Endothelial cell of umbilical vein (primary cell): ENCODE measurements at regions not wholly inside any gene's neighbourhood (a gene's known extent, or its start where the extent isn't known, plus 50 kb on each side); places are given as distances from the start of the nearest gene placed in this dataset.

ENCODE experiments used
- BruUV-seq: library from RNA; stranded (reverse); fragments of 400-500 nt; replicated peaks from 2 replicates; lab custom pipeline; 2021; lab: Mats Ljungman, UMichigan
- CTCF ChIA-PET: fragments of 300-600, 350-600 bp; sonication (Branson Sonifier 250); formaldehyde crosslinking; loops from one replicate; lab custom pipeline; 2021; ENCODE audit warnings: antibody characterized with exemption, inconsistent platforms; lab: Charles Lee
- POLR2A ChIA-PET: fragments of 300-600, 350-600 bp; sonication (Branson Sonifier 250); formaldehyde crosslinking; loops from one replicate; lab custom pipeline; 2021; ENCODE audit warnings: antibody characterized with exemption, inconsistent platforms; lab: Charles Lee
- DNase-seq: peaks from one replicate; pipeline ENCODE4 v3.0.0-alpha.2; 2011; ENCODE audit warnings: low read depth, low spot score
- FAIRE-seq: peaks from 2 replicates; lab custom pipeline; 2011; peaks lifted over from hg19 to GRCh38; lab: Jason Lieb, UNC
- H2AFZ ChIP-seq: 2 replicates; pipeline ENCODE4 v1.6.0; 2012; ENCODE audit warnings: low read depth, low read length, control low read depth, inconsistent platforms
- H3K27ac ChIP-seq: 2 replicates; pipeline ENCODE4 v1.5.1; 2011; ENCODE audit warnings: low read depth, mild to moderate bottlenecking, control low read depth, low read length, moderate library complexity; ENCODE audit not compliant: insufficient read depth
- H3K27me3 ChIP-seq, 2 experiments: 2 replicates each; pipeline versions ENCODE4 v1.6.0 to v1.6.1; 2011; ENCODE audit warnings: low read length in 2 of 2, mixed read lengths in 1 of 2; ENCODE audit not compliant: control insufficient read depth in 2 of 2, insufficient read depth in 2 of 2
- H3K36me3 ChIP-seq, 2 experiments: 2 replicates in 1 of 2; 3 replicates in 1 of 2; pipeline ENCODE4 v1.5.1; 2011; ENCODE audit warnings: low read length in 2 of 2, mild to moderate bottlenecking in 1 of 2, moderate library complexity in 1 of 2; ENCODE audit not compliant: control insufficient read depth in 2 of 2, insufficient read depth in 2 of 2; ENCODE audit errors: extremely low read depth in 1 of 2
- H3K4me1 ChIP-seq: 3 replicates; pipeline ENCODE4 v1.5.1; 2011; ENCODE audit warnings: mild to moderate bottlenecking, low read length; ENCODE audit not compliant: control insufficient read depth, insufficient read depth; ENCODE audit errors: extremely low read depth
- H3K4me2 ChIP-seq: 2 replicates; pipeline ENCODE4 v1.6.1; 2011; ENCODE audit warnings: low read length, control low read depth, mixed read lengths; ENCODE audit not compliant: insufficient read depth
- H3K4me3 ChIP-seq, 3 experiments: fragments of 200-600 bp in 1 of 3; sonication (generic), shearing (Covaris generic) in 1 of 3; replicated peaks in 1 of 3; 2 replicates each; pipeline ENCODE4 v1.5.1; 2011 to 2016; ENCODE audit warnings: control low read depth in 3 of 3, low read length in 3 of 3, mild to moderate bottlenecking in 2 of 3, inconsistent platforms in 1 of 3, low read depth in 1 of 3, moderate library complexity in 1 of 3; ENCODE audit not compliant: insufficient read depth in 1 of 3
- H3K79me2 ChIP-seq: 2 replicates; pipeline ENCODE4 v1.6.0; 2012; ENCODE audit warnings: low read length, inconsistent platforms; ENCODE audit not compliant: control insufficient read depth, insufficient read depth
- H3K9ac ChIP-seq: replicated peaks from 2 replicates; pipeline ENCODE3; 2011; ENCODE audit warnings: low read length, control low read depth; ENCODE audit not compliant: insufficient read depth; ENCODE audit errors: extremely low read depth
- H3K9me1 ChIP-seq: replicated peaks from 3 replicates; pipeline ENCODE4 v1.6.0; 2011; ENCODE audit warnings: mild to moderate bottlenecking, low read length; ENCODE audit not compliant: control insufficient read depth, insufficient read depth; ENCODE audit errors: extremely low read depth
- H3K9me3 ChIP-seq: replicated peaks from 2 replicates; pipeline ENCODE4 v1.5.1; 2012; ENCODE audit warnings: low read length, inconsistent platforms; ENCODE audit not compliant: control insufficient read depth, insufficient read depth
- H4K20me1 ChIP-seq: replicated peaks from 2 replicates; pipeline ENCODE3; 2011; ENCODE audit warnings: mild to moderate bottlenecking, low read length; ENCODE audit not compliant: control insufficient read depth, insufficient read depth; ENCODE audit errors: extremely low read depth
- CTCF ChIP-seq, 2 donors: IDR thresholded peaks; 1 replicate in 1 of 2; 2 replicates in 1 of 2; pipeline ENCODE4 v1.5.1; 2011; ENCODE audit warnings: low read length in 2 of 2, mild to moderate bottlenecking in 2 of 2, moderate library complexity in 2 of 2, control low read depth in 1 of 2, inconsistent platforms in 1 of 2, low read depth in 1 of 2; ENCODE audit not compliant: insufficient read depth in 1 of 2; ENCODE audit errors: extremely low read depth in 1 of 2
- FOS ChIP-seq: IDR thresholded peaks from 2 replicates; pipeline ENCODE4 v1.6.1; 2011; ENCODE audit warnings: mild to moderate bottlenecking, low read length, moderate library complexity, borderline replicate concordance; ENCODE audit not compliant: insufficient read depth
- POLR2AphosphoS5 ChIP-seq: IDR thresholded peaks from 2 replicates; pipeline ENCODE4 v1.6.1; 2012; ENCODE audit warnings: low read depth, mild to moderate bottlenecking, control low read depth, low read length, moderate library complexity; ENCODE audit not compliant: insufficient read depth
- dilution Hi-C: fragments of 300-500 bp; cut with MboI; formaldehyde crosslinking; loops from one replicate; pipeline ENCODE4 v1.15.0; 2019; ENCODE audit warnings: low sequenced_read_pairs; ENCODE audit not compliant: extremely low pct_ligation_motif_present
- intact Hi-C: fragments of 100-400 bp; cut with micrococcal nuclease; formaldehyde crosslinking; loops from one replicate; pipeline ENCODE4 v1.10.0; 2022

- peaks cover 3% of the 10 kb centered on the region for H3K9me3 ChIP-seq
- CTCF ChIA-PET = no interaction called here
- no peak overlapping the region for H2AFZ ChIP-seq
- no peaks in the 10 kb centered on the region for H3K27me3 ChIP-seq
- no peak overlapping the region for H3K27ac ChIP-seq
- TF ChIP-seq CTCF (IDR thresholded peaks at IDR 0.05; ENCODE audit: extremely low read depth in 1 of 2, insufficient read depth in 1 of 2, low read depth in 1 of 2, low read length in 2 of 2) (peak; percentile 4 to 9), FOS (no peak)
- H3K4me2 ChIP-seq = no peak overlapping the region
- intact Hi-C loops (no loop called here), dilution Hi-C loops (no loop called here)
- no peaks in the 10 kb centered on the region for H4K20me1 ChIP-seq
- DNase-seq (no peak), FAIRE-seq (no peak)
- POLR2A ChIA-PET = no interaction called here
- no peaks in the 10 kb centered on the region for H3K79me2 ChIP-seq
- H3K36me3 ChIP-seq = no peaks in the 10 kb centered on the region
- H3K4me1 ChIP-seq = no peaks in the 10 kb centered on the region
- BruUV-seq = no TSS peak
- H3K9ac ChIP-seq = no peak overlapping the region
- no peaks in the 10 kb centered on the region for H3K9me1 ChIP-seq
- H3K4me3 ChIP-seq = no peak overlapping the region
Observed at GRCh38 chr16:17921357-17921978, 415.1 kb downstream of the NPIPA8 start.

DNA sequence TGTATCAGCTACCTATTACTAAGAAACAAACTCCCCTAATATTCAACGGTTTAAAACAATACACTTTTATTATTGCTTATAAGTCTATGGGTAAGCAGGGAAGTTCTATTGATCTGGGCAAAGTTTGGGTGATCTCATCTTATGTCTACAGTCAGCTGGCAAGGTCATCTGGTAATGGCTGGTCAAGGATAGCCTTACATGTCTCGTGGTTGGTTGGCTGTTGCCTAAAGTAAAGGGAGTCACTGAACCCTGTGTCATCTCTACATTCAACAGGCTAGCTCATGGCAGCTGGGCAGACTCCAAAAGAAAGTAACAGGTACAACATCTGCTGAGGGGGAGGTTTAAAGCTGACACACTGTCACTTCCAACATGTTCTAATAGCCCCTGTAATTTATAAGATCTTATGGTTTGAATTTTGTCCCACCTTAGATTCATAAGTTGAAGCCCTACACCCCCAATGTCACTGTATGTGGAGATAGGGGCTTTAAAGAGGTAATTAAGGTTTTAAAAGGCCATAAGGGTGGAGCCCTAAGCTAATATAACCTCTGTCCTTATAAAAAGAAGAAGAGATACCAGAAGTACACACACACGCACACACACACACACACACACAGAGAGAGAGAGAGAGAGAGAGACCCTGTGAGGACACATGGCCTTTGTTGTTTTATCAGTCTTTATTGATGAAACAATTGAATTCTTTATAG is 419.1 kb downstream of the NPIPA8 start:
- no peaks in the 10 kb centered on the region for H3K4me1 ChIP-seq
- CTCF ChIA-PET = no interaction called here
- no peak overlapping the region for H3K4me2 ChIP-seq
- dilution Hi-C loops = no loop called here
- H3K36me3 ChIP-seq = no peaks in the 10 kb centered on the region
- H3K27ac ChIP-seq = no peak overlapping the region
- BruUV-seq = no TSS peak
- POLR2A ChIA-PET = no interaction called here
- no peak for DNase-seq
- no peaks in the 10 kb centered on the region for H3K79me2 ChIP-seq
- no peaks in the 10 kb centered on the region for H3K27me3 ChIP-seq
- FAIRE-seq = no peak
- no peak overlapping the region for H3K4me3 ChIP-seq
- no peak overlapping the region for H2AFZ ChIP-seq
- H3K9me3 ChIP-seq = peaks cover 6% of the 10 kb centered on the region
- H3K9me1 ChIP-seq = no peaks in the 10 kb centered on the region
- no peak for TF ChIP-seq POLR2AphosphoS5
- no peak overlapping the region for H3K9ac ChIP-seq
- H4K20me1 ChIP-seq = no peaks in the 10 kb centered on the region
- intact Hi-C loops = no loop called here
